ENCODE measurements at regions not wholly inside any gene's neighbourhood (a gene's known extent, or its start where the extent isn't known, plus 50 kb on each side); places are given as distances from the start of the nearest gene placed in this dataset.

GRCh38 chr11:71135112-71135511 is 117.3 kb downstream of the SHANK2 start:
- no peak overlapping the region for H3K27ac Mint-ChIP-seq
- no peaks in the 10 kb centered on the region for H3K36me3 ChIP-seq
- DNase-seq (ENCODE audit: low spot score): no peak
- no peak overlapping the region for H3K4me2 ChIP-seq
- TF ChIP-seq CTCF (IDR thresholded peaks at IDR 0.05) (no peak), EZH2 (IDR thresholded peaks at IDR 0.05) (no peak), EZH2phosphoT487 (IDR thresholded peaks at IDR 0.05) (no peak)
- no peaks in the 10 kb centered on the region for H3K27me3 ChIP-seq
- peaks cover 6% of the 10 kb centered on the region for H3K9me3 Mint-ChIP-seq
- H3K4me3 ChIP-seq: no peak overlapping the region
- no peaks in the 10 kb centered on the region for H3K36me3 Mint-ChIP-seq
- H3F3A ChIP-seq (ENCODE audit: low read depth): peaks cover 20% of the 10 kb centered on the region
- H3K9ac ChIP-seq: no peak overlapping the region
- H3K27me3 Mint-ChIP-seq (ENCODE audit: insufficient read depth, low read depth): peaks cover 25% of the 10 kb centered on the region
- H2AFZ ChIP-seq (replicated peaks): no peak overlapping the region
- H3K4me3 Mint-ChIP-seq: no peak overlapping the region
- H3K27ac ChIP-seq: no peak overlapping the region
- H4K20me1 ChIP-seq (ENCODE audit: low read depth): peaks cover 5% of the 10 kb centered on the region
- H3K4me1 ChIP-seq: peaks cover 28% of the 10 kb centered on the region
- H3K79me2 ChIP-seq (ENCODE audit: low read depth): no peaks in the 10 kb centered on the region
- no peaks in the 10 kb centered on the region for H3K9me3 ChIP-seq (ENCODE audit: low read depth)
- H3K4me1 Mint-ChIP-seq: peaks cover 29% of the 10 kb centered on the region

GRCh38 chr11:71133946-71134345 is 118.4 kb downstream of the SHANK2 start:
- Histone ChIP-seq H3K9me3 (ENCODE audit: low read depth) (no peaks in the 10 kb centered on the region), H4K20me1 (ENCODE audit: low read depth) (peaks cover 5% of the 10 kb centered on the region), H3F3A (ENCODE audit: low read depth) (peaks cover 20% of the 10 kb centered on the region), H2AFZ (replicated peaks) (no peak overlapping the region), H3K36me3 (no peaks in the 10 kb centered on the region), H3K9ac (no peak overlapping the region), H3K4me2 (no peak overlapping the region), H3K79me2 (ENCODE audit: low read depth) (no peaks in the 10 kb centered on the region), H3K27ac (no peak overlapping the region), H3K4me3 (no peak overlapping the region), H3K27me3 (no peaks in the 10 kb centered on the region), H3K4me1 (peaks cover 22% of the 10 kb centered on the region)
- no peak for TF ChIP-seq EZH2phosphoT487 (IDR thresholded peaks at IDR 0.05)
- no peak for TF ChIP-seq EZH2 (IDR thresholded peaks at IDR 0.05)
- no peak for TF ChIP-seq CTCF (IDR thresholded peaks at IDR 0.05)
- Mint-ChIP-seq H3K4me3 (no peak overlapping the region), H3K36me3 (no peaks in the 10 kb centered on the region), H3K4me1 (peaks cover 27% of the 10 kb centered on the region), H3K27me3 (ENCODE audit: insufficient read depth, low read depth) (peaks cover 28% of the 10 kb centered on the region), H3K9me3 (peaks cover 6% of the 10 kb centered on the region), H3K27ac (no peak overlapping the region)
- DNase-seq (ENCODE audit: low spot score): no peak

- Histone ChIP-seq H3F3A (ENCODE audit: low read depth) (peaks cover 20% of the 10 kb centered on the region), H3K27ac (no peak overlapping the region), H3K9me3 (ENCODE audit: low read depth) (no peaks in the 10 kb centered on the region), H3K4me3 (no peak overlapping the region), H3K9ac (no peak overlapping the region), H3K36me3 (no peaks in the 10 kb centered on the region), H2AFZ (replicated peaks) (no peak overlapping the region), H3K4me1 (peaks cover 20% of the 10 kb centered on the region), H3K4me2 (peak overlapping the region; percentile 59), H3K27me3 (no peaks in the 10 kb centered on the region), H3K79me2 (ENCODE audit: low read depth) (no peaks in the 10 kb centered on the region), H4K20me1 (ENCODE audit: low read depth) (peaks cover 5% of the 10 kb centered on the region)
- TF ChIP-seq EZH2phosphoT487 (IDR thresholded peaks at IDR 0.05) (peak; percentile 75), CTCF (IDR thresholded peaks at IDR 0.05) (no peak), EZH2 (IDR thresholded peaks at IDR 0.05) (no peak)
- Mint-ChIP-seq H3K27ac (no peak overlapping the region), H3K9me3 (peaks cover 6% of the 10 kb centered on the region), H3K27me3 (ENCODE audit: insufficient read depth, low read depth) (peaks cover 30% of the 10 kb centered on the region), H3K4me1 (peaks cover 23% of the 10 kb centered on the region), H3K4me3 (no peak overlapping the region), H3K36me3 (no peaks in the 10 kb centered on the region)
- DNase-seq (ENCODE audit: low spot score): peak; percentile 91
These were observed 120.5 kb downstream of the SHANK2 start for GRCh38 chr11:71131861-71132260.
